HG03469 (cell line): ENCODE measurements at regions not wholly inside any gene's neighbourhood (a gene's known extent, or its start where the extent isn't known, plus 50 kb on each side); places are given as distances from the start of the nearest gene placed in this dataset.

ENCODE experiments used
- ATAC-seq: cut with Tn5 transposase; IDR thresholded peaks from one replicate; pipeline ENCODE4 v1.9.1; 2021; ENCODE audit warnings: mild to moderate bottlenecking, moderate library complexity, moderate number of reproducible peaks; ENCODE audit not compliant: unreplicated experiment

- ATAC-seq, result no peak
These were observed 73.6 kb downstream of the SIPA1L2 start for GRCh38 chr1:232556351-232556750.

GRCh38 chr1:232555494-232556210, 74.3 kb downstream of the SIPA1L2 start:
- no peak for ATAC-seq

- ATAC-seq, result no peak
These were observed 75.5 kb downstream of the SIPA1L2 start for GRCh38 chr1:232554409-232554808.

GRCh38 chr1:232553809-232554208, 76.1 kb downstream of the SIPA1L2 start:
- no peak for ATAC-seq

- ATAC-seq, result no peak
These were observed 76.7 kb downstream of the SIPA1L2 start for GRCh38 chr1:232553050-232553754.

GRCh38 chr1:232551386-232551785, 78.5 kb downstream of the SIPA1L2 start:
- no peak for ATAC-seq

GRCh38 chr1:232550007-232550406, 79.9 kb downstream of the SIPA1L2 start:
- ATAC-seq, result no peak

- no peak for ATAC-seq
These were observed 81.2 kb downstream of the SIPA1L2 start for GRCh38 chr1:232548691-232549090.

- no peak for ATAC-seq
These were observed 81.9 kb downstream of the SIPA1L2 start for GRCh38 chr1:232547938-232548484.

GRCh38 chr1:232542633-232543593, 87.0 kb downstream of the SIPA1L2 start:
- no peak for ATAC-seq

GRCh38 chr1:232538943-232539302, 91.0 kb downstream of the SIPA1L2 start:
- no peak for ATAC-seq

- ATAC-seq, result no peak
These were observed 91.5 kb downstream of the SIPA1L2 start for GRCh38 chr1:232538224-232538942.

- ATAC-seq, result no peak
These were observed 95.1 kb downstream of the SIPA1L2 start for GRCh38 chr1:232534552-232535517.

- no peak for ATAC-seq
These were observed 96.6 kb downstream of the SIPA1L2 start for GRCh38 chr1:232533328-232533727.

- ATAC-seq, result no peak
These were observed 97.0 kb downstream of the SIPA1L2 start for GRCh38 chr1:232532901-232533300.

- ATAC-seq, result no peak
These were observed 98.6 kb downstream of the SIPA1L2 start for GRCh38 chr1:232531291-232531690.

- no peak for ATAC-seq
These were observed 100.2 kb downstream of the SIPA1L2 start for GRCh38 chr1:232529747-232530146.

GRCh38 chr1:232528472-232529089, 101.4 kb downstream of the SIPA1L2 start:
- no peak for ATAC-seq

GRCh38 chr1:232524056-232524455, 105.9 kb downstream of the SIPA1L2 start:
- ATAC-seq, result no peak
